HUES48 (cell line): ENCODE measurements at regions not wholly inside any gene's neighbourhood (a gene's known extent, or its start where the extent isn't known, plus 50 kb on each side); places are given as distances from the start of the nearest gene placed in this dataset.

ENCODE experiments used
- H3K27ac ChIP-seq: one replicate; pipeline ENCODE4 v1.7.0; 2013; ENCODE audit warnings: low read depth, low read length, inconsistent platforms
- H3K27me3 ChIP-seq: 2 replicates; pipeline ENCODE4 v1.6.1; 2013; ENCODE audit warnings: mild to moderate bottlenecking, low read length; ENCODE audit not compliant: control insufficient read depth, insufficient read depth
- H3K36me3 ChIP-seq: 2 replicates; pipeline ENCODE4 v1.6.1; 2013; ENCODE audit warnings: low read length; ENCODE audit not compliant: control insufficient read depth, insufficient read depth
- H3K4me1 ChIP-seq: 2 replicates; pipeline ENCODE4 v1.6.1; 2013; ENCODE audit warnings: mild to moderate bottlenecking, low read length; ENCODE audit not compliant: control insufficient read depth, insufficient read depth
- H3K4me3 ChIP-seq: 2 replicates; pipeline ENCODE4 v1.5.1; 2013; ENCODE audit warnings: mild to moderate bottlenecking, low read depth, low read length
- H3K9ac ChIP-seq: 2 replicates; pipeline ENCODE4 v1.6.1; 2013; ENCODE audit warnings: mild to moderate bottlenecking, low read depth, low read length, moderate library complexity
- H3K9me3 ChIP-seq: 2 replicates; pipeline ENCODE4 v1.6.1; 2013; ENCODE audit warnings: low read length; ENCODE audit not compliant: control insufficient read depth, insufficient read depth

- no peak overlapping the region for H3K4me3 ChIP-seq
- no peak overlapping the region for H3K27ac ChIP-seq
- H3K27me3 ChIP-seq = no peaks in the 10 kb centered on the region
- peaks cover 4% of the 10 kb centered on the region; the same call in 1 of the 2 replicates for H3K4me1 ChIP-seq
- no peaks in the 10 kb centered on the region for H3K9me3 ChIP-seq
- H3K9ac ChIP-seq = no peak overlapping the region
- no peaks in the 10 kb centered on the region for H3K36me3 ChIP-seq
Observed at GRCh38 chr4:140281828-140282552, 91.5 kb upstream of the SCOC start.

DNA sequence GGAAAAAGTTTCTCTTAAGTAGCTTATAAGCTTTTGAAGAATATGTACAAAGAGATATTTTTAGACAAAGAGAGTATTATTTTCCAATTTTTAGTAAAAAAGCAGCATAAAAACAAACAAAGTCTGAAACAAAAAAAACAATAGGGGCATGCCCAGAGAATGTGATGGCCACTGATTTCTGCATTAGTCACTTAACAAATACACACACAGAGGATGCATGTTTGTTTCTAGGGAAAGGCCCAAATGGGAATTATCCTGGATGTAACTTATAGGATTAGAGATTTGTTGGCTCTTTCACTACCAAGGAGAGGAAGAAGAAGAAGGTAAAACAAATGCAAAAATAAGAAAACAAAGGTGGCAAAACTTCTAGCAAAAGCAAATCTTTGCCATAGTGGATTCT, 95.9 kb upstream of the SCOC start:
- H3K27ac ChIP-seq = peak overlapping the region; percentile 49
- H3K27me3 ChIP-seq = no peaks in the 10 kb centered on the region
- H3K36me3 ChIP-seq = no peaks in the 10 kb centered on the region
- no peak overlapping the region for H3K4me3 ChIP-seq
- no peak overlapping the region for H3K9ac ChIP-seq
- peaks cover 9% of the 10 kb centered on the region; the same call in 1 of the 2 replicates for H3K4me1 ChIP-seq
- no peaks in the 10 kb centered on the region for H3K9me3 ChIP-seq

DNA sequence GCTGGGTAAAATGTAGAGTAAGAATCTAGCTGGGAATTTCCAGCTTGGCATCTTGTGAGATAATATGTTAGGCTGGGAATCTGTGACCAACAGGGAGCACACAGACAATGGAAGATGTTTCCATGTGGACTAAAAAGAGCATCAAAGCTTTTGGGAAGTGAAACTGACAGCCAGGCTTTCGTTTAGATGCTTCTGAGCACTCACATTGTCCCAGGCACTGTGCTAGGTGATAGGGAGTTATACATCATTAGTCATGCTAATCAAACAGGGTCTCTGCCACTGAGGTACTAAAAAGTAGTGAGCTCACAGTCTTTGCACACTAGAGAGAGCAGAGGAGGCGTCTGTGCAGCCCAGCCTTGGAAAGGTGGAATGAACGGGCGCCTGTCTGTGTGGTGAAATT, 101.9 kb upstream of the SCOC start:
- Histone ChIP-seq H3K4me3 (no peak overlapping the region), H3K4me1 (peaks cover 8% of the 10 kb centered on the region; the same call in 1 of the 2 replicates), H3K27ac (no peak overlapping the region), H3K27me3 (no peaks in the 10 kb centered on the region), H3K36me3 (no peaks in the 10 kb centered on the region), H3K9ac (no peak overlapping the region), H3K9me3 (no peaks in the 10 kb centered on the region)

DNA sequence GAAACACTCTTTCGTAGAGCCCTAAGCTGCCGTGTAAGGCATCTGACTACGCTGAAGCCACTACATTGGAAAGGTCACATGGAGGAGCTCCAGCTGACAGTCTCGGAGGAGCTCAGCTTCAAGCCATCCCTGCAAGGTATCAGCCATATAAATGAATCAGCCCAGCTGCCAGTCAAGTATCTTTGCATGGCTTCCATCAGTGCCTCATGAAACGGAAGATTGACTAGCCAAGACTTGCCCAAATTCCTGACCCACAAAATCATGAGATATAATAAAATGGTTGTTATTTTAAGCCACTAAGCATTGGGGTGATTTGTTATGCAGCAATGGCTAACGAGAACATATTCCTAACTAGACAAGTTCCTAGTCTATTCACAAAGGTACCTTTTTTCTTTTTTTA, 104.1 kb upstream of the SCOC start:
- H3K36me3 ChIP-seq = no peaks in the 10 kb centered on the region
- H3K4me1 ChIP-seq = peaks cover 7% of the 10 kb centered on the region; the same call in 1 of the 2 replicates
- no peak overlapping the region for H3K4me3 ChIP-seq
- H3K9me3 ChIP-seq = no peaks in the 10 kb centered on the region
- H3K9ac ChIP-seq = no peak overlapping the region
- H3K27me3 ChIP-seq = no peaks in the 10 kb centered on the region
- H3K27ac ChIP-seq = no peak overlapping the region

DNA sequence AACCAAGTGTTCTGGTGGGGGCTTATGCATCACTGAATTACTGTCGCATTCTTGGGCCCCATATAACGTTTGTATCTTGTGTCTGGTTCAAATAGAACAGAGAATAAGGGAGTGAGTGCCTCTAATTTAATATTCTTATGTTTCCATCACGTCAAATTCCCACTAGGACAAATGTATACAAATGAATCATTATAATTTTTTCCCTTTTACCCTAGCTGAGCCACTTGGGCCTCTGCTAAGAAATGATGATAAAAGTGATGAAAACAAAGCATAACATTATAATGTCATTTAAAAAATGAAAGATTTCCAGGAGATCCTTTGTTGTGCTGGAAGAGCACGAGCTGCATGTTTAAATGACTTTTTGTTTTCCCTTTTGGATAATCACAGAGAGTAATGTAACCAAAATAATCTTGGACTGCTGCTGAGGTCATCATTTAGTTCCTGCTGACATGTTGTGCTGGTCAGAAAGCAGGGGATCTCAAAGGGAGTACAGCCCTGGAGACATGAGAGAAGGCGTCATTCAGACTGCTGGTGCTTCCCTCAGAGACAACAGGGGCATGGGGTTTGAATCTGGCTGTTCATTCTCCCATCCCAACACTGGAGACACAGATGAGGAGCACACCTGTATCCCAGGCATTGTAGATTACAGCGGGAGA, 105.1 kb upstream of the SCOC start:
- Histone ChIP-seq H3K27me3 (no peaks in the 10 kb centered on the region), H3K4me1 (peaks cover 7% of the 10 kb centered on the region; the same call in 1 of the 2 replicates), H3K27ac (no peak overlapping the region), H3K9me3 (no peaks in the 10 kb centered on the region), H3K9ac (no peak overlapping the region), H3K36me3 (no peaks in the 10 kb centered on the region), H3K4me3 (no peak overlapping the region)

DNA sequence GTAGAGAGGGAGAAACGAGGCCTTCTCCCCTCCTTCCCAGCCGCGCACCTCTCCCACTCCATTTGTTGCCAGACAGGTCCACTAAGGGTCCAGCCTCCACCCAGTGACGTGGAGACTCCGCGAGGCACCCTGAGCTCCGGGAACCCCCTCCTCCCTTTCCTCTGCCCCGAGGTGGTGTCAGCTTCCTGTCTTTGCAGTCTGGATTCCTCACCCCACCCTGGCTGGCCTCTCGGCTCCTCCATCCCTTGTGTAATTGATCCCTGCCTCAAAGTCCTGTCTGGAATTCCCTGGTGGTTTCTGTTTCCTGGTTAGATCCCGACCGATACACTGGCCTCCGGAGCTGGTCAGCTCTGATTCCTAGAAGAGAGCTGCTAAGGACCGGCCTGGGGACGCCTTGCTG, 105.9 kb upstream of the SCOC start:
- Histone ChIP-seq H3K36me3 (no peaks in the 10 kb centered on the region), H3K9me3 (no peaks in the 10 kb centered on the region), H3K4me1 (peaks cover 7% of the 10 kb centered on the region; the same call in 1 of the 2 replicates), H3K27me3 (no peaks in the 10 kb centered on the region), H3K9ac (no peak overlapping the region), H3K4me3 (no peak overlapping the region), H3K27ac (no peak overlapping the region)

GRCh38 chr4:140266958-140267568, 106.4 kb upstream of the SCOC start:
- H3K9me3 ChIP-seq = no peaks in the 10 kb centered on the region
- H3K27ac ChIP-seq = no peak overlapping the region
- H3K4me1 ChIP-seq = peaks cover 7% of the 10 kb centered on the region; the same call in 1 of the 2 replicates
- no peaks in the 10 kb centered on the region for H3K36me3 ChIP-seq
- no peak overlapping the region for H3K9ac ChIP-seq
- no peaks in the 10 kb centered on the region for H3K27me3 ChIP-seq
- no peak overlapping the region for H3K4me3 ChIP-seq

GRCh38 chr4:140260227-140260626, 106.2 kb upstream of the MAML3 start:
- Histone ChIP-seq H3K27me3 (no peaks in the 10 kb centered on the region), H3K4me3 (no peak overlapping the region), H3K4me1 (peaks cover 13% of the 10 kb centered on the region), H3K9ac (no peak overlapping the region), H3K27ac (no peak overlapping the region), H3K9me3 (no peaks in the 10 kb centered on the region), H3K36me3 (no peaks in the 10 kb centered on the region)

DNA sequence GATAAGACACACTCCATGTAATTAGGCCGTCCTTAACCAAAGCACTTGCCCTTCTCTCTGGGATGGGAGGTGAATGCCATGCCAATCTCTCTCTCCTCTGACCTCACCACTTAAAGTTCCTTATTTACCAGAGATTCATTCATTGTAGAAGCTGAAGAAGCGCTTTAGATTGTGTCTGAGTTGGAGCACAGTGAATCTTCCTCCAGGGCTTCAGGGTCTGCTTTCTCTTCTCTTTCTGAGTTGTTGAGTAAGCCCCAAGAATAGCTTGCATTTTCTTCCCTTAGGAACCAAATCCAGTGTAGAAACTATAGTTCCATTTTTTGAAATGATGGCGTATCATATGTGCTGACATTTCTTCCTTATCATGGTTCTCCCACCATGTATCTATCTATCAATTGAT, 104.5 kb upstream of the MAML3 start:
- H3K9ac ChIP-seq = no peak overlapping the region
- peaks cover 12% of the 10 kb centered on the region; the same call in 1 of the 2 replicates for H3K27me3 ChIP-seq
- no peaks in the 10 kb centered on the region for H3K36me3 ChIP-seq
- no peaks in the 10 kb centered on the region for H3K9me3 ChIP-seq
- peaks cover 17% of the 10 kb centered on the region for H3K4me1 ChIP-seq
- no peak overlapping the region for H3K27ac ChIP-seq
- H3K4me3 ChIP-seq = no peak overlapping the region

GRCh38 chr4:140257461-140258305, 103.7 kb upstream of the MAML3 start:
- H3K27ac ChIP-seq = no peak overlapping the region
- H3K9me3 ChIP-seq = no peaks in the 10 kb centered on the region
- peaks cover 13% of the 10 kb centered on the region for H3K27me3 ChIP-seq
- H3K4me3 ChIP-seq = no peak overlapping the region
- H3K4me1 ChIP-seq = peaks cover 19% of the 10 kb centered on the region
- no peaks in the 10 kb centered on the region for H3K36me3 ChIP-seq
- H3K9ac ChIP-seq = no peak overlapping the region
